Mesenchymal stem cell (in vitro differentiated cells and primary cell): ENCODE measurements at regions not wholly inside any gene's neighbourhood (a gene's known extent, or its start where the extent isn't known, plus 50 kb on each side); places are given as distances from the start of the nearest gene placed in this dataset.

Source experiments
- DNase-seq: peaks from one replicate; pipeline ENCODE4 v3.0.0-alpha.2; 2013
- H2AFZ ChIP-seq: one replicate; pipeline ENCODE4 v1.6.1; 2013; ENCODE audit warnings: low read depth, mild to moderate bottlenecking, control low read depth, inconsistent platforms, low read length, moderate library complexity
- H2AK5ac ChIP-seq: 2 replicates; pipeline ENCODE4 v1.6.1; 2013; ENCODE audit warnings: low read length, moderate library complexity, mild to moderate bottlenecking, inconsistent platforms; ENCODE audit not compliant: severe bottlenecking
- H2BK120ac ChIP-seq: one replicate; pipeline ENCODE4 v1.6.1; 2013; ENCODE audit warnings: low read depth, mild to moderate bottlenecking, inconsistent platforms, low read length, moderate library complexity
- H2BK12ac ChIP-seq, 2 experiments: one replicate each; pipeline ENCODE4 v1.6.1; 2013; ENCODE audit warnings: inconsistent platforms in 2 of 2, low read length in 2 of 2, mild to moderate bottlenecking in 2 of 2, moderate library complexity in 2 of 2, control low read depth in 1 of 2
- H2BK15ac ChIP-seq: one replicate; pipeline ENCODE4 v1.6.1; 2013; ENCODE audit warnings: mild to moderate bottlenecking, low read depth, inconsistent platforms; ENCODE audit not compliant: poor library complexity, severe bottlenecking
- H2BK5ac ChIP-seq: 2 replicates; pipeline ENCODE4 v1.6.1; 2013; ENCODE audit warnings: low read depth, mild to moderate bottlenecking, low read length, control low read depth, inconsistent platforms; ENCODE audit not compliant: poor library complexity, severe bottlenecking
- H3K14ac ChIP-seq, 2 experiments: one replicate each; pipeline ENCODE4 v1.6.1; 2013; ENCODE audit warnings: inconsistent platforms in 2 of 2, low read length in 2 of 2, control low read depth in 1 of 2, mild to moderate bottlenecking in 1 of 2, moderate library complexity in 1 of 2
- H3K18ac ChIP-seq, 2 experiments: one replicate each; pipeline ENCODE4 v1.6.1; 2013; ENCODE audit warnings: inconsistent platforms in 2 of 2, low read length in 2 of 2, control low read depth in 1 of 2, low read depth in 1 of 2, mild to moderate bottlenecking in 1 of 2
- H3K23ac ChIP-seq, 2 experiments: one replicate each; pipeline ENCODE4 v1.6.1; 2013; ENCODE audit warnings: inconsistent platforms in 2 of 2, low read length in 2 of 2, mild to moderate bottlenecking in 2 of 2, moderate library complexity in 2 of 2, control low read depth in 1 of 2
- H3K27ac ChIP-seq: 2 replicates; pipeline ENCODE4 v1.5.1; 2013; ENCODE audit warnings: mild to moderate bottlenecking, moderate library complexity, low read length, control low read depth, inconsistent platforms; ENCODE audit not compliant: poor library complexity, severe bottlenecking
- H3K27me3 ChIP-seq, 2 experiments: 2 replicates each; pipeline versions ENCODE4 v1.6.1 to v1.7.0; 2013; ENCODE audit warnings: low read length in 2 of 2, mild to moderate bottlenecking in 2 of 2, moderate library complexity in 2 of 2, control low read depth in 1 of 2, inconsistent platforms in 1 of 2; ENCODE audit not compliant: control insufficient read depth in 1 of 2, insufficient read depth in 1 of 2
- H3K36me3 ChIP-seq, 2 experiments: 2 replicates each; pipeline versions ENCODE4 v1.6.1 to v1.7.0; 2013; ENCODE audit warnings: low read length in 2 of 2, control low read depth in 1 of 2, inconsistent platforms in 1 of 2, low read depth in 1 of 2, mild to moderate bottlenecking in 1 of 2; ENCODE audit not compliant: insufficient read depth in 2 of 2, control insufficient read depth in 1 of 2
- H3K4ac ChIP-seq, 2 experiments: one replicate each; pipeline ENCODE4 v1.6.1; 2013; ENCODE audit warnings: inconsistent platforms in 2 of 2, low read length in 2 of 2, mild to moderate bottlenecking in 2 of 2, moderate library complexity in 2 of 2, control low read depth in 1 of 2, low read depth in 1 of 2
- H3K4me1 ChIP-seq: 2 replicates; pipeline ENCODE4 v1.6.1; 2013; ENCODE audit warnings: low read depth, low read length, control low read depth; ENCODE audit not compliant: control insufficient read depth, insufficient read depth
- H3K4me2 ChIP-seq: 2 replicates; pipeline ENCODE4 v1.6.1; 2013; ENCODE audit warnings: low read length, mild to moderate bottlenecking, inconsistent platforms; ENCODE audit not compliant: poor library complexity, severe bottlenecking
- H3K4me3 ChIP-seq, 2 experiments: 2 replicates each; pipeline versions ENCODE4 v1.5.1 to v1.7.0; 2013; ENCODE audit warnings: low read length in 2 of 2, mild to moderate bottlenecking in 2 of 2, control low read depth in 1 of 2, low read depth in 1 of 2; ENCODE audit not compliant: insufficient read depth in 1 of 2
- H3K79me1 ChIP-seq: replicated peaks from 2 replicates; pipeline ENCODE4 v1.6.1; 2013; ENCODE audit warnings: mild to moderate bottlenecking, control low read depth, low read length, inconsistent platforms; ENCODE audit not compliant: poor library complexity, severe bottlenecking
- H3K9ac ChIP-seq: 2 replicates; pipeline ENCODE4 v1.7.0; 2013; ENCODE audit warnings: mild to moderate bottlenecking, low read length, moderate library complexity
- H3K9me3 ChIP-seq: 2 replicates; pipeline ENCODE4 v1.7.0; 2013; ENCODE audit warnings: mild to moderate bottlenecking, low read length; ENCODE audit not compliant: control insufficient read depth
- H4K8ac ChIP-seq: one replicate; pipeline ENCODE4 v1.6.1; 2013; ENCODE audit warnings: inconsistent platforms, mild to moderate bottlenecking, low read length, moderate library complexity
- H4K91ac ChIP-seq: one replicate; pipeline ENCODE4 v1.6.1; 2013; ENCODE audit warnings: mild to moderate bottlenecking, low read length, inconsistent platforms
- WGBS: methylation state at CpG from one replicate; pipeline ENCODE4 v1.1.7; 2013; ENCODE audit warnings: mixed read lengths; 5-methylcytosine and 5-hydroxymethylcytosine counted together

DNA sequence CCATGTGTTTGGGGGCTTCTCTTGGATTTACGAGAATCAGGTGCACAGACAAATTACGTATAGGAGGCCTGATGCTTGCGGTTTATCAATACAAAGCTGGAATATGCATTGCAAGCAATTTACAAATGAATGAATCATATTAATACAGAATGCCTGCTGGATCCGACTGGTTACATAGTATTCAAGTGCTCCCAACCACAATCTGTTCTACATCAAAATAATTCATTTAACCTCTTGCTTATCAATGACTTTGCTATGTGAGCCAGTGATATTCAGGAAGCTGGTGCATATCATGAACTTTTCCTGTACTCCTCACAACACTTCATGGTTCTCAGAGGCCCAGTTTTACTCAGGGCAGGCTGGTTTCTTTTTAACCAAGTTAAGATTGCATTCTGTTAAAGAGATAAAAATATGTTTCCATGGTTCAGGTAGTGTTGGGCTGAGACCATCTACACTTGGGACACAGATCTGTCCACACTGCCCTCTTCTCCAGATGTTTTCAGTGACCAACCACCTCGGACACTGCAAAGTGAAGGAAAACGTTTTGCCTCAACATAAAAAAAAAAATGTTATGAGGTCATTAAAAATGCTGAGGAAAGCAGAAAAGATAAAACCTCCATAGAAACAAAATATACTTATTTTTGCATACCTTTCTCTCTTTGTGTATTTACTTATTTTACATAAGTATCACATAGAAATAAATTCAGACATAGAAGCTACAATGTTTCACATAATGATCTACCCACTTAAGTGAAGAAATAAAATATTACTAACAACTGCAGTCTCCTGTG is 200.1 kb upstream of the VCX3A start:
- Histone ChIP-seq H3K4me3 (no peak overlapping the region), H2BK5ac (no peak overlapping the region), H3K27ac (no peak overlapping the region), H2AFZ (no peak overlapping the region), H3K9me3 (peaks cover 3% of the 10 kb centered on the region), H2BK12ac (no peak overlapping the region), H3K27me3 (no peaks in the 10 kb centered on the region), H3K23ac (no peak overlapping the region), H3K4me2 (no peak overlapping the region), H3K9ac (no peak overlapping the region), H2BK15ac (no peak overlapping the region), H3K4me1 (no peaks in the 10 kb centered on the region), H2BK120ac (no peak overlapping the region), H3K18ac (no peak overlapping the region), H3K79me1 (no peaks in the 10 kb centered on the region), H3K4ac (no peak overlapping the region), H2AK5ac (no peak overlapping the region), H4K8ac (no peak overlapping the region), H3K36me3 (no peaks in the 10 kb centered on the region), H4K91ac (no peak overlapping the region), H3K14ac (no peak overlapping the region)
- 89% methylated on average over 2 of the region's 6 CpGs for WGBS
- no peak for DNase-seq

- H3K4me1 ChIP-seq, result no peaks in the 10 kb centered on the region
- H3K23ac ChIP-seq, result no peak overlapping the region
- WGBS, result 13% methylated on average over 1 of the region's 1 CpG
Observed at GRCh38 chrX:6732101-6732500, 197.2 kb upstream of the VCX3A start.

GRCh38 chrX:6729626-6730025 is 194.7 kb upstream of the VCX3A start:
- no peak for DNase-seq
- Histone ChIP-seq H2BK5ac (no peak overlapping the region), H3K4ac (no peak overlapping the region), H3K23ac (no peak overlapping the region), H2BK120ac (no peak overlapping the region), H3K4me1 (no peaks in the 10 kb centered on the region), H4K91ac (no peak overlapping the region), H3K9ac (no peak overlapping the region), H2AFZ (no peak overlapping the region), H3K27ac (no peak overlapping the region), H3K4me2 (no peak overlapping the region), H3K36me3 (no peaks in the 10 kb centered on the region), H3K4me3 (no peak overlapping the region), H3K18ac (no peak overlapping the region), H3K79me1 (no peaks in the 10 kb centered on the region), H2AK5ac (no peak overlapping the region), H4K8ac (no peak overlapping the region), H3K14ac (no peak overlapping the region), H3K27me3 (no peaks in the 10 kb centered on the region), H2BK12ac (no peak overlapping the region), H2BK15ac (no peak overlapping the region), H3K9me3 (peaks cover 1% of the 10 kb centered on the region)
- WGBS, result 66% methylated on average over 9 of the region's 9 CpGs

More at GRCh38 chrX:6732101-6732500, 197.2 kb upstream of the VCX3A start:
- H2BK15ac ChIP-seq, result no peak overlapping the region
- H3K4ac ChIP-seq, result no peak overlapping the region
- H3K27ac ChIP-seq, result no peak overlapping the region
- H3K79me1 ChIP-seq, result no peaks in the 10 kb centered on the region
- no peak overlapping the region for H2BK12ac ChIP-seq
- no peak overlapping the region for H2AFZ ChIP-seq
- H2BK5ac ChIP-seq, result no peak overlapping the region
- H4K8ac ChIP-seq, result no peak overlapping the region
- H3K4me2 ChIP-seq, result no peak overlapping the region
- DNase-seq, result no peak
- no peak overlapping the region for H3K4me3 ChIP-seq
- no peak overlapping the region for H3K9ac ChIP-seq
- H4K91ac ChIP-seq, result no peak overlapping the region
- no peak overlapping the region for H3K14ac ChIP-seq
- H3K36me3 ChIP-seq, result no peaks in the 10 kb centered on the region
- no peak overlapping the region for H3K18ac ChIP-seq
- H2BK120ac ChIP-seq, result no peak overlapping the region
- no peaks in the 10 kb centered on the region for H3K27me3 ChIP-seq
- peaks cover 3% of the 10 kb centered on the region for H3K9me3 ChIP-seq
- no peak overlapping the region for H2AK5ac ChIP-seq

DNA sequence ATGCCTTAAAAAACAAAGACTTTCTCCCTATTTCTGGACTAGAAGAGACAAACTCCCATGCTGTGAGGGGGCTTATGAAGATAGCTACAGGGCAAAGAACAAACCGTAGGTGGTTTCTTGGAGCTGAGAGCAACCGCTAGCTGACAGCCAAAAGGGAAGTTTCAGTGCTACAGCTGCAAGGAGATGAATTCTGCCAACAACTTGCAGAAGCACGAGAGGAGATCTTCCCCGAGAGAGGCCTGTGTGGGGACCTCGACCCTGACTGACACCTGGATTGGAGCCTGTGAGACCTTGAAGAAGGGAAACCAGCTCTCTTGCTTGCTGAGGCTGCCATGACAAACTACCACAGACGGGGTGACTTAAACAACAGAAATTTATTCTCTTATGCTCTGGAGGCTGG is 183.8 kb upstream of the VCX3A start:
- no peak overlapping the region for H3K23ac ChIP-seq
- H3K9ac ChIP-seq, result no peak overlapping the region
- no peak overlapping the region for H4K91ac ChIP-seq
- no peak overlapping the region for H3K4me2 ChIP-seq
- no peak overlapping the region for H2BK5ac ChIP-seq
- WGBS, result 82% methylated on average over 6 of the region's 6 CpGs
- no peak overlapping the region for H3K18ac ChIP-seq
- no peak overlapping the region for H4K8ac ChIP-seq
- no peak overlapping the region for H3K4ac ChIP-seq
- no peak overlapping the region for H3K27ac ChIP-seq
- H2BK120ac ChIP-seq, result no peak overlapping the region
- H3K14ac ChIP-seq, result no peak overlapping the region
- H2AK5ac ChIP-seq, result no peak overlapping the region
- H3K4me1 ChIP-seq, result no peaks in the 10 kb centered on the region
- DNase-seq, result no peak
- H3K9me3 ChIP-seq, result peaks cover 11% of the 10 kb centered on the region
- H2BK12ac ChIP-seq, result no peak overlapping the region
- no peak overlapping the region for H3K4me3 ChIP-seq
- H3K79me1 ChIP-seq, result no peaks in the 10 kb centered on the region
- no peak overlapping the region for H2AFZ ChIP-seq
- no peaks in the 10 kb centered on the region for H3K36me3 ChIP-seq
- no peak overlapping the region for H2BK15ac ChIP-seq
- no peaks in the 10 kb centered on the region for H3K27me3 ChIP-seq
